Activated CD8-positive, alpha-beta memory T cell treated with anti-CD3 and anti-CD28 coated beads for 36 hours (primary cell): ENCODE measurements at regions not wholly inside any gene's neighbourhood (a gene's known extent, or its start where the extent isn't known, plus 50 kb on each side); places are given as distances from the start of the nearest gene placed in this dataset.
"Not testable (repeated sequence)": the region's sequence is repeated elsewhere in the genome, so short reads cannot be mapped to it uniquely, and the experiment has no call there.

Source experiments
- CTCF ChIA-PET: fragments of 350-600 bp; sonication (Branson Sonifier 250); formaldehyde crosslinking; loops from one replicate; lab custom pipeline; 2021; ENCODE audit warnings: antibody characterized with exemption; lab: Charles Lee
- POLR2A ChIA-PET: fragments of 350-600 bp; sonication (Branson Sonifier 250); formaldehyde crosslinking; loops from one replicate; lab custom pipeline; 2021; ENCODE audit warnings: antibody characterized with exemption; lab: Charles Lee

DNA sequence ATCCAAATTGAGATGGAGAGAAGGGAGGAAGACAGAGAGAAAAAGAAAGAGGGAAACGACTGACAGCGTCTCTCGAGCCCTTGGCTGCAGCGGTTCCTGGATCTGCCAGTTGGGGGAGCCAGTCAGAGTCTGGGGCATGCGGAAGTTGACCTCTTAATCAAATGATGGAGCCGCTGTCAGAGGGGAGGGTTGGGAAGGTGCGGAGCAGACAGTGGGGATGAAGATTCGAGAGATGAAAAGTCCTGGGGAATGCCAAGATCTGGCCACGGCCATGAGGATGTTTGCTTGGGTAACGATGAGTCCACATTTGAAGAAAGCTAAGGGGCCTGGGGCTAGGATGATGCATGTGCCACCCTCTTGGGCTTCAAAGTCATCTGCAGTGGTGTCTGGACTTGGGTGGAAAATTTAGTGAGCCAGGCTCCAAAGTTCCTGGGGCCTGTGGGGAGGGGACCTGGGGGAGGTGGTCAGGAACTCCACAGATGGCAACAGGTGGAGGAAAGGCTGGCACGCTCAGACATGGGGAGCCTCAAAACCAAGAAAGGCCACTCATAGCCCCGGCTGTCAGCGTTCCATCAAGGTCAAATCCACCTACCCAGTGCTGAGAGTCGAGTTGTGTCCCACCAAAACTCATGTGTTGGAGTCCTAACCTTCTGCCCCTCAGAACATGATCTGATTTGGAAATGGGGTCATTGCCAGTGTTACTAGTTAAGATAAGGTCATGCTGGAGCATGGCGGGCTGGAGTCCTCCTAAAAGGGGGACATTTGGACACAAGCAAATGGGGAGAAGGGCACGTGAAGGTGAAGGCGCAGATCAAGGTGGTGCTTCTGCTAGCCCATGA, 200.1 kb downstream of the NDUFA10 start:
- POLR2A ChIA-PET, result interaction anchor here (0.5 kb wide), 1 partner anchor 148 kb away, joined by 3 read pairs; no protein-coding TSS in a partner anchor
- CTCF ChIA-PET, result no interaction called here

DNA sequence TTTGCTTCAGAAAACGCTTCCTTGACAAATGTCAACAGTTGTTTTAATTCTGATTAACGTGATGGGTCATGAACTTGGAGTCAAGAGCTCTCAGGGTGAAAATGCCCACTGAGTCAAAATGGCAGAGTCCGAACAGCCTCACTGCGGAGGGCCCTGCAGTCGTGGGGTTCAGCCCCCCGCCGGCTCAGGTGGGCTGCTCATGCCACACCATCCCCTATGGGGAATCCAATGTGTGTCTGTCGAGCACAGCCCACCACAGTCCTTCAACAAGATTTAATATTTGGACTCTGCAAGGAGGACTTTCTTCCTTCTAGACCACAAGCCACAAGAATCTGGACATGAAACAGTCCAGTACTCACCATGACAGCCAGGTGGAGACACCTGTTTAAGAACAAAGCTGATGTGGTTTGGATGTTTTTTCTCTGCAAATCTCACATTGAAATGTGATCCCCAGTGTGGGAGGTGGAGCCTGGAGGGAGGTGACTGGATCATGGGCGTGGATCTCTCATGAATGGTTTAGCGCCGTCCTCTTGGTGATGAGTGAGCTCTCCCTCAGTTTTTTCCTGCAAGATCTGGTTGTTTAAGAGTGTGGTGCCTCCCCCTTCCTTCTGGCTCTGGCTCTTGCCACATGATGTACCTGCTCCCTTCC, 201.0 kb downstream of the NDUFA10 start:
- ChIA-PET POLR2A (interaction anchor here (0.5 kb wide), 1 partner anchor 147 kb away, joined by 3 read pairs; no protein-coding TSS in a partner anchor), CTCF (interaction anchor here (0.6 kb wide), 1 partner anchor 87 kb away, joined by 3 read pairs; no protein-coding TSS in a partner anchor)

GRCh38 chr2:239822146-239822831, 202.9 kb downstream of the NDUFA10 start:
- POLR2A ChIA-PET, result no interaction called here
- CTCF ChIA-PET, result interaction anchor here (0.6 kb wide), 1 partner anchor 192 kb away, joined by 4 read pairs; no protein-coding TSS in a partner anchor

DNA sequence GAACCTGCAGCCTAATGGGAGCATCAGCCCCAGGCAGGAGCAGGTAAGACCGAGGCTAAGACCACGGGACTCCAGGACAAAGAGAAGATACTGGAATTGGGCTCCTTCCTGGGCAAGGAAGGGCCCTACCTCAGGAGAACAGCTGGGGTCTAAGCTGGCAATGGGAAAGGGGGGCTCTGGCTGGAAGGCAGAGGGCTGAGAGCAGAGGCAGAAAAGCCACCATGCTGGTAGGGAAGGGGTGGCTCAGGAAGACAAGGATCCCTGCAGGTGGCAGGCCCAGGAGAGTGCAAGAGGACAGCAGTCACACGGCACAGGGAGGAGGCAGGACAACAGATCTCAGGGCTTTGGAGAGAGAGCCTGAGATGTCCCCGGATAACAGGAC, 203.5 kb downstream of the NDUFA10 start:
- ChIA-PET CTCF (no interaction called here), POLR2A (no interaction called here)

GRCh38 chr2:239820836-239821693, 204.1 kb downstream of the NDUFA10 start:
- ChIA-PET POLR2A (no interaction called here), CTCF (no interaction called here)

- ChIA-PET POLR2A (no interaction called here), CTCF (no interaction called here)
Observed at GRCh38 chr2:239819974-239820555, 205.1 kb downstream of the NDUFA10 start.

DNA sequence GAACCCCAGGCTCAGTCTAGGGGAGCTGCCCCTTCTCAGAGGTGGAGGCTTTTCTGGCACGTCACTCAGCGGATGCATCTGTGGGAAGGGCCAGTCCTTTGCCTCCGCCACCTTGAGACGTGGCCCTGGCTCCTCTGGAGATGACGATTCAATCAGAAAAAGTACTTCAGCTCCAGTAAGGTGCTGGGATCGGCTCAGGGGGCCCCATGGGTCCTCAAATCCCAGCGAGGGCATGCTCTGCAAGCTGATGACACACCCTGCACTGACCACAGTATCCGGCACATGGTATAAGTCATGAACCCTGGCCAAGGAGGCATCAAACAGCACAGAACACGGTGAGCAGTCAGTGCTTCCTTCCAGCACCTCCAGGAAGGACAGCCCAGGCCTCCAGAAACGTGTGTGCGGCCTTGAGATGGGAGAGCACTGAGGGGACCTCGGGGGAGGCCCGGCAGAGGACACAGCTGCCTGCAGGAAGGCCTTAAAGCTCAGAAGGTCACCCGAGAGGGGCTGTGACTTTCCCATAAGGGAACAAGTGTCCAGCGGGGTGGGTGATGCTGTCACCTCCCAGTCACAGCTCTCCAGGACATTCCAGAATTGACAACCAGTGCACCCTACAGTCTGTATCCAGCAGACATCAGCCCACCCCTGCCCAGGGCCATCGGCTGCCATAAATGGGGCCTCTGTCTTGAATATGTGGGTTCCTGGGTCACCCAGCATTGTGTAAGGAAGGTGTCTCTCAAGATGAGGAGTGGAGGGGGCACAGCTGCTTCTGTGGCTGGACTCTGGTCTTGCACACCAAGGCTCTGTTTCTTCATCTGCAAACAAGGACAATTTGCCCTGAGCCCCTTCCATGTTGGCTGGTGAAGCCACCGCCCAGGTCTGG, 205.8 kb downstream of the NDUFA10 start:
- ChIA-PET POLR2A (no interaction called here), CTCF (no interaction called here)

GRCh38 chr2:239818531-239819011, 206.6 kb downstream of the NDUFA10 start:
- POLR2A ChIA-PET, result no interaction called here
- CTCF ChIA-PET, result no interaction called here

DNA sequence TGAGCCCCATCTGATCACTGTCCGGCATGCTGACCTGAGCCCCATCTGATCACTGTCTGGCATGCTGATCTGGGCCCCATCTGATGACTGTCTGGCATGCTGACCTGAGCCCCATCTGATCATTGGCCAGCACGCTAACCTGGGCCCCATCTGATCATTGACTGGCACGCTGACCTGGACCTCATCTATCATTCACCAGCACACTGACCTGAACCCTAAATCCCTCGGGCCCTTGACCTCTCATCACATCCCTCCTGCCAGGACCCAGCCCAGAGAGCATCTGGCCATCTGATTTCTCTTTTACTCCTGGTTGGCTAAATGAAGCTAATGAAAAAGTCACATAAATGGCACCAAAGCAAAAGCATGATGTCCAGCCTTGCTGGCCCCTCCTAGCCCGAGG, 207.1 kb downstream of the NDUFA10 start:
- POLR2A ChIA-PET, result no interaction called here
- CTCF ChIA-PET, result no interaction called here

- CTCF ChIA-PET, POLR2A ChIA-PET: not testable (repeated sequence)
Observed at GRCh38 chr2:239817468-239818031, 207.6 kb downstream of the NDUFA10 start.

DNA sequence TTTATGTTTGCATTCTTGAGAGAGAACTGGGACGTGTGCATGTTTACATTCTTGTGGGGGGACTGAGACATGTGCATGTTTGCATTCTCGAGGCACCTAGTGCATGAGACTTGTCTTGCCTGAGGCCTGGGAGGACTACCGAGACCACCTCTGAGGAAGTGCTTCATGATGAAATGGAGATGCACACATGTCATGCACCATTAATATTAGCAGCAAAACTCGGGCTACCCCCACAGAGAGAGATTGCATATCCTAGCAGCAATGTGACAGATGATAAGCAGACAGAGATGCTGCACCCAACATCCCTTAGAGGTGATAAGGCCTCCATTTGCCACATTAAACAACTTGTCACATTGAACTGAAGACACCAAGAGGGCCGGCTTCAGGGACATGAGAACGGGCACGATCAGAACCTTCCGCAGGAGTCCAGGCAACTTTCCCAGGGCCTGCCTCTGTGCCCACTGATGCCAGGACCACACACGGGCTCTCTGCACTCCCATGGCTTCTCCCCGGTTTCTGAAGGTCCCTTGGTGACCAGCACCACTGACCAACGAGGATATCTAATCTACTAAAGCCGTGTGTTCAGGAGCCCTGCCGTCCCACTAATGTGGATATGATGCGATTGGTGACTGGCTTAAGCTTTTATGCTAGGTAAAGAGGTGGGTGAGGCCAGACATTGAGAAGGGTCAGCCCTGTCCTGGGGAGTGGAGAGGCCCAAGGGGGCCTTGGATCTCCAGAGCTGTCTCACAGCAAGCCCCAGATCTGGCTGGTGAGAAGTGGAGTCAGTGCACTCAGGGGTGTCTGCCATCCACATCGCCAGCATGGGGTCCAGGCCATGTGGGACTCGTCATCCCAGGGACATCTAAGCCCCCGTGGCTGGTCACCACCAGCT, 208.3 kb downstream of the NDUFA10 start:
- CTCF ChIA-PET, result no interaction called here
- POLR2A ChIA-PET, result no interaction called here

- ChIA-PET CTCF (no interaction called here), POLR2A (no interaction called here)
Observed at GRCh38 chr2:239815671-239816070, 209.5 kb downstream of the NDUFA10 start.

DNA sequence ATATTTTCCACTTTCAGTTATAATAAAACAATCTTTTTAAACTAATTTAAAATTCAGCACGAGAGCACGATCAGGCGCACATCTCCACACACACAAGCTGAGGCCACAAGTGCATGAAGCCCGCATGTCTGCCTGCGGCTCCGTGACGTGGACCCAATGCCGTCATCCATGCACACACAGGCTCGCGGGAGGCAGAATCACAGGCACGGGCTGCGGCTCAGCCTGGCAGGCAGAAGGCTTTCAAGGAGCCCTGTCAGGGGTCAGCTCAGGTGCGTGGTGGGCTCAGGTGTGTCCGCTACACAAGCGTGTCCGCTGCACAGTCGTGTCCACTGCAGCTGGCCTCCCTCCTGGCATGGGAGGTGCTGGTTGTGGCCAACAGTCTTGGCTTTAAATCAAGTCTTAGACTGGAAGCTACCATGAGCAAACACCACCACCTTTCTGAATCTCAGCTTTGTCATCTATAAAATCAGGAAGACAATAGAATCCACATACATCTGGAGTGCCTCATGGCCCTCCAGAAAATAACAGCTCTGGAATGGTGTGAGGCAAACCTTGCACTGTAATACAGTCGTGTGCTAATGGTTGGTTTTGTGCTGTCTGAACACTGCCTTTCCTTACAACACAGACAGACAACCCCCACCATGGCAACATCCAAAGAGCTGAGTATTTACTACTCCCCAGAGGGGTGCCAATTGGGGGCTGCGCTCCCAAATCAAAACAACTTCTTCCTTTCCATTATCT, 210.1 kb downstream of the NDUFA10 start:
- POLR2A ChIA-PET, result no interaction called here
- CTCF ChIA-PET, result no interaction called here

GRCh38 chr2:239814116-239814860, 210.9 kb downstream of the NDUFA10 start:
- ChIA-PET POLR2A (no interaction called here), CTCF (no interaction called here)
